ENCODE measurements at regions not wholly inside any gene's neighbourhood (a gene's known extent, or its start where the extent isn't known, plus 50 kb on each side); places are given as distances from the start of the nearest gene placed in this dataset.

DNA sequence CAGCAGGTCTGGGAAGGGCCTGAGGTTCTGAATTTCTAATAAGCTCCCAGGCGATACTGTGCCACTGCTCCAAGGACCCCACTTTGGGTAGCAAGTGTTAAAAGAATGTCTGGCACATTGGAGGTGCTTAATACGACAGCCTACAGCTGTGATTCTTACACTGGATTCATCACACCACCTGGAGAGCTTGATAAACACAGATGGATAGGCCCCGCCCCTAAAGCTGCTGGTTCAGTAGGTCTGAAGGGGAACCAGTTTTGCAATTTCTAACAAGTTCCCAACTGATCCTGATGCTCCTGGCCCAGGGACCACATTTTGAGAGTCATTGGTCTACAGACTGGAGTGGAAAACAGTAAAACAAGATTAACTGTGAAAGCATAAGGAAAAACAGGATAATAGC lies 124.8 kb upstream of the ST8SIA2 start:
- WGBS (ENCODE audit: insufficient coverage, low lambda C conversion rate), result 33% methylated on average over 1 of the region's 3 CpGs
- no peaks in the 10 kb centered on the region for H3K9me3 ChIP-seq (ENCODE audit: control insufficient read depth, low read depth, low read length)

DNA sequence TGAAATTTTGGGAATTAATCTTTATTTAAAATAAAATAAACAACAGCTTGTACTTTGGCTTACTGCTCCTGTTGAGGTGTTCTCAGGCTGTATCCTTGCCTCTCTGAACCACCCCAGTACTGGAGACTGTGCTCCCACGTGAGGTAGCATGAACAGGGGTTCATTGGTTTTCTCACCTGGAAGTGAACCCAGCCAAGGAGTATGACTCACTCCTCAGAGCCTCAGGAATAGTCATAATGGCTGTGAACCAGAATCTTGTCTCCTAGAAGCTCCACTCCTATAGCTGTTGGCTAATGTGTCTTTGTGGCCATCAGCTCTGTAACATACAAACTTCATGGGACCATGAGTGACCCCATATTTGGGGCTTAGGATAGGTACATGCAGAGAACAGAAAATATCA lies 122.5 kb upstream of the ST8SIA2 start:
- DNase-seq, result no peak
- Histone ChIP-seq H3K36me3 (ENCODE audit: control insufficient read depth, insufficient read depth, low read length) (no peaks in the 10 kb centered on the region), H3K9me3 (ENCODE audit: control insufficient read depth, low read depth, low read length) (no peaks in the 10 kb centered on the region), H3K4me1 (ENCODE audit: control insufficient read depth, insufficient read depth, low read length) (no peaks in the 10 kb centered on the region), H3K4me3 (ENCODE audit: low read length) (no peak overlapping the region), H3K27me3 (ENCODE audit: control insufficient read depth, insufficient read depth, low read length) (peaks cover 5% of the 10 kb centered on the region), H3K27ac (ENCODE audit: low read length) (no peak overlapping the region)
- no CpG with 5 or more reads among the region's 1 CpG for WGBS (ENCODE audit: insufficient coverage, low lambda C conversion rate)

More for the DNA sequence above, 124.8 kb upstream of the ST8SIA2 start:
- Histone ChIP-seq H3K4me1 (ENCODE audit: control insufficient read depth, insufficient read depth, low read length) (no peaks in the 10 kb centered on the region), H3K4me3 (ENCODE audit: low read length) (no peak overlapping the region), H3K27ac (ENCODE audit: low read length) (no peak overlapping the region), H3K36me3 (ENCODE audit: control insufficient read depth, insufficient read depth, low read length) (no peaks in the 10 kb centered on the region), H3K27me3 (ENCODE audit: control insufficient read depth, insufficient read depth, low read length) (peaks cover 7% of the 10 kb centered on the region)
- DNase-seq, result no peak

DNA sequence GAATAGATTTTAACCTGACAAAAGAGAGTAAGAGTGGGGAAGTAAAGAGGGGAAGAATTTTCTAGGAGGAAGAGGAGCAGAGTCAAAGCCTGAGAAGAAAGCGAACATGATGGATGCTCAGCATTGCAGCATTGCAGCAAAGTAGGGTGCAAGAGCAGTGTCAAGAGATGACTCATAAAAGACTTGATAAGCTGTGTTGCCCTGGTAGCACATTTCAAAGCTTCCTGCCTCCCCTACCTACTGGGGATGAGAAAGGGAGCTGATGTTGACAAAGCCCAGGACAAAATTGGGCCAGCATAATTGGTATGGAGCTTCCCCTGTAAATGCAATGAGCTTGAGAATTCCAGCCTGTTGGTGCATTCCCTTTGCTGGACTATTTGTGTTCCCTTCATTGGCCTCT lies 121.6 kb upstream of the ST8SIA2 start:
- no peak for DNase-seq
- H3K4me3 ChIP-seq (ENCODE audit: low read length), result no peak overlapping the region
- peaks cover 3% of the 10 kb centered on the region for H3K27me3 ChIP-seq (ENCODE audit: control insufficient read depth, insufficient read depth, low read length)
- no peaks in the 10 kb centered on the region for H3K36me3 ChIP-seq (ENCODE audit: control insufficient read depth, insufficient read depth, low read length)
- H3K27ac ChIP-seq (ENCODE audit: low read length), result no peak overlapping the region
- H3K9me3 ChIP-seq (ENCODE audit: control insufficient read depth, low read depth, low read length), result no peaks in the 10 kb centered on the region
- WGBS (ENCODE audit: insufficient coverage, low lambda C conversion rate), result 100% methylated on average over 1 of the region's 1 CpG
- no peaks in the 10 kb centered on the region for H3K4me1 ChIP-seq (ENCODE audit: control insufficient read depth, insufficient read depth, low read length)

DNA sequence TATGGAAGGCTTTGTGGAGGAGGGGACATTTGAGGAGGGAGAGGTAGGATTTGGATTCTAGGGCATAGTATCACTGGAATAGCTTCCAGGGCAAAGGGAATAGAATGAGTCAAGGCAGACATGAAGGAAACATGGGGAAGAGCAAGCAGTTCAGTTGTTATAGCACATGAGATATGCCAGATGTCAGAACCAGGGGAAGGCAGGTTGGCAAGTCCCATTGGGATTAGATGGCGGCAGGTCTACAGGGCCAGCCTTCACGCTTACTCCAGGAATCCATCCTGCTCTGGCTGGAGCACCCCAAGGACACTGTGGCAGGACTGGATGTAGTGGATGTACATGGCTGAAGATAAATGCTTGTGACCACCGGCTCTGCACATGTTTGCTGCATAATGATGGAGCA lies 120.4 kb upstream of the ST8SIA2 start:
- H3K9me3 ChIP-seq (ENCODE audit: control insufficient read depth, low read depth, low read length), result no peaks in the 10 kb centered on the region
- H3K27me3 ChIP-seq (ENCODE audit: control insufficient read depth, insufficient read depth, low read length), result peaks cover 3% of the 10 kb centered on the region
- H3K4me3 ChIP-seq (ENCODE audit: low read length), result no peak overlapping the region
- no peaks in the 10 kb centered on the region for H3K36me3 ChIP-seq (ENCODE audit: control insufficient read depth, insufficient read depth, low read length)
- DNase-seq, result no peak
- H3K27ac ChIP-seq (ENCODE audit: low read length), result no peak overlapping the region
- WGBS (ENCODE audit: insufficient coverage, low lambda C conversion rate), result no CpG with 5 or more reads among the region's 3 CpGs
- no peaks in the 10 kb centered on the region for H3K4me1 ChIP-seq (ENCODE audit: control insufficient read depth, insufficient read depth, low read length)

DNA sequence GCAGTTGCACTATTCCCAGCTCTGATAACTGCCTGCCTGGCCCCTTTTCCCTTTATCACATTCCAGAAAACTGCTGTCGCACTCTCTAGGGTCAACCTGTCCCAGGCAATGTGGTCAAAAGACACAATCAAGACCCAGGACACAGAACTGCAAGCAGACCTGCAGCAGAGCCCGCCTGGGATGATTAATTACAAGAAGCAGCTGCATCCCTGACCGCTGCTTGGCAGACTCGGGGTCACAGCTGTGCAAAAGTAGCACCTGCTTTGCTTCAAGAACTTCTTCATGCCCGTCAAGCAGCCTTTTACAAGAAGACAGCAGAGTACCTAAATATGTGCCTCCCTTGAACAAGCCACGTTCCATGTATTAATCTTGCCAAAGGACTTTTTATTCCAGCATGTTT lies 120.0 kb upstream of the ST8SIA2 start:
- Histone ChIP-seq H3K27ac (ENCODE audit: low read length) (no peak overlapping the region), H3K9me3 (ENCODE audit: control insufficient read depth, low read depth, low read length) (no peaks in the 10 kb centered on the region), H3K4me3 (ENCODE audit: low read length) (no peak overlapping the region), H3K36me3 (ENCODE audit: control insufficient read depth, insufficient read depth, low read length) (no peaks in the 10 kb centered on the region), H3K4me1 (ENCODE audit: control insufficient read depth, insufficient read depth, low read length) (no peaks in the 10 kb centered on the region), H3K27me3 (ENCODE audit: control insufficient read depth, insufficient read depth, low read length) (peaks cover 3% of the 10 kb centered on the region)
- no peak for DNase-seq
- 86% methylated on average over 1 of the region's 6 CpGs for WGBS (ENCODE audit: insufficient coverage, low lambda C conversion rate)

DNA sequence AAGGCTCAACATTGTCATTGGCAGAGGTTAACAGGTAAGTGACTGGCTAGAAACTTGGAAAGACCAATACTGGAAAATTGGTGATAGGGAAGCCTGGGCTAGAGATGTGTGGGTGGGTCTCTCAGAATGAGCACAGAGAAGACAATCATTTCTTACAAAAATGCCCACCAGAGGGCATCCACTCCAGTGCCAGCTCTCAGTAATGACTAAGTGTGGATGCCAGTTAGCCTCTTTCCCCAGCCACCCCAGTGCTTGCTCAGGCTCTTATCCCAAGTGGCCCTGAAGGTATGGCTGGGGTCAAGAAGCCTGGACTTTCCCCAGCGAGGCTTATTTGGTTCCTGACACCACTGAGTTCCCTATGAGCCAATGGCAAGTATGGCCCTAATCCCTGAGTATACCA lies 115.9 kb upstream of the ST8SIA2 start:
- no CpG with 5 or more reads among the region's 1 CpG for WGBS (ENCODE audit: insufficient coverage, low lambda C conversion rate)
- Histone ChIP-seq H3K9me3 (ENCODE audit: control insufficient read depth, low read depth, low read length) (no peaks in the 10 kb centered on the region), H3K4me3 (ENCODE audit: low read length) (no peak overlapping the region), H3K4me1 (ENCODE audit: control insufficient read depth, insufficient read depth, low read length) (no peaks in the 10 kb centered on the region), H3K36me3 (ENCODE audit: control insufficient read depth, insufficient read depth, low read length) (no peaks in the 10 kb centered on the region), H3K27me3 (ENCODE audit: control insufficient read depth, insufficient read depth, low read length) (peaks cover 3% of the 10 kb centered on the region), H3K27ac (ENCODE audit: low read length) (no peak overlapping the region)
- no peak for DNase-seq

DNA sequence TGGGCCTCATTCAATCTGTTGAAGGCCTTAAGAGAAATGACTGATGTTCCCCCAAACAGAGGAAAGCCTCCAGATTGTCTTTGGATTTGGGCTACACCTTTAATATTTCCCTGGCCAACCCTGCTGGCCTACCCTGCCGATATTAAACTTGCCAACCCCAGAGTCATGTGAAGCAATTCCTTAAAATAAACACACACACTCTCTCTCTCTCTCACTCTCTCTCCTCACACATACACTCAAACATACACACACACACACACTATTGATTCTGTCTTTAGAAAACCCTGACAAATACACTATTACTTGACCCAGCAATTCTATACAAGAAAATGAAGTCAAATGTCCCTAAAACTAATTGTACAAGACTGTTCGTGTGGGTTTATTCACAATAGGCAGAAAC lies 109.9 kb upstream of the ST8SIA2 start:
- H3K4me3 ChIP-seq (ENCODE audit: low read length), result no peak overlapping the region
- WGBS (ENCODE audit: insufficient coverage, low lambda C conversion rate), result 20% methylated on average over 1 of the region's 2 CpGs
- DNase-seq, result no peak

DNA sequence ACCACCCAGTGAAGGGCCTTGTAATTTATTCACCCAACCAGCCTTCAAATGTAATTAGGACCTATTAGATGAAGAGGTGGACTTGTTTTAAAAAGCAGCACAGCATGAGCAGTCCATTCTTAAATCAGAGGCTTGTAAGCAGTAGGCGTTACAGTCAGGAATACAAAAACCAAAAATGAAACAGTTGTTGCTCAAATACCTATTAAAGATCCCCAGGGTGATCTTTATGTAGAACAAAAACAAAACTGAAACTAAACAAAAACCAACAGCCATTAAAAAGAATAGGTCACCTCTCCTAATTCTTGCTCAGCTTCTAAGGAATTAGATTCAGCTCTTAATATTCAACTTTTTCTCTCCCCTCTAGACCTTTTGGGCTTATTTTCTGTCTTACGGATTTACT lies 104.9 kb upstream of the ST8SIA2 start:
- WGBS (ENCODE audit: insufficient coverage, low lambda C conversion rate), result 100% methylated on average over 1 of the region's 2 CpGs
- DNase-seq, result no peak
- H3K4me1 ChIP-seq (ENCODE audit: control insufficient read depth, insufficient read depth, low read length), result no peaks in the 10 kb centered on the region
- H3K9me3 ChIP-seq (ENCODE audit: control insufficient read depth, low read depth, low read length), result no peaks in the 10 kb centered on the region
- peaks cover 3% of the 10 kb centered on the region for H3K27me3 ChIP-seq (ENCODE audit: control insufficient read depth, insufficient read depth, low read length)
- no peak overlapping the region for H3K27ac ChIP-seq (ENCODE audit: low read length)
- H3K36me3 ChIP-seq (ENCODE audit: control insufficient read depth, insufficient read depth, low read length), result no peaks in the 10 kb centered on the region
- H3K4me3 ChIP-seq (ENCODE audit: low read length), result no peak overlapping the region

More for the DNA sequence above, 109.9 kb upstream of the ST8SIA2 start:
- Histone ChIP-seq H3K36me3 (ENCODE audit: control insufficient read depth, insufficient read depth, low read length) (no peaks in the 10 kb centered on the region), H3K9me3 (ENCODE audit: control insufficient read depth, low read depth, low read length) (no peaks in the 10 kb centered on the region), H3K27ac (ENCODE audit: low read length) (no peak overlapping the region), H3K27me3 (ENCODE audit: control insufficient read depth, insufficient read depth, low read length) (no peaks in the 10 kb centered on the region), H3K4me1 (ENCODE audit: control insufficient read depth, insufficient read depth, low read length) (no peaks in the 10 kb centered on the region)

DNA sequence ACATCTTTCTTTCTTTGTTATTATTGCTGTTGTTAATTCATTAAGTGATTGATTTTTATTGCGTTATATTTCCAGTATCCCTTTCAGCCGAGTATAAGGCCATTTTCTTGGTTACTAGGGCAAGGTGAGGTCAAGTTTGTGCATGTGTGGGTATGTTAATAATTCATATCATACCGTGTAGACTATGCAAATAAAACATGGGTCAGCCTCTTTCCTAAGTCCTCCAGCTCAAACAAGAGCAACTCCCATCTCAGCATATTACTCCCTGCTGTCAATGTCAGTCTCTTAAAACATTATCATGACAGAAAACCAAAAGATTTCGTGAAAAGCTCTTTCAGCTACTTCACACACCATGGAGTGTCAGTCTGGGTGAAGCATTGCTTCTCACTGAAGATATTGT lies 103.9 kb upstream of the ST8SIA2 start:
- Histone ChIP-seq H3K4me1 (ENCODE audit: control insufficient read depth, insufficient read depth, low read length) (no peaks in the 10 kb centered on the region), H3K4me3 (ENCODE audit: low read length) (no peak overlapping the region), H3K27me3 (ENCODE audit: control insufficient read depth, insufficient read depth, low read length) (peaks cover 3% of the 10 kb centered on the region), H3K36me3 (ENCODE audit: control insufficient read depth, insufficient read depth, low read length) (no peaks in the 10 kb centered on the region), H3K27ac (ENCODE audit: low read length) (no peak overlapping the region), H3K9me3 (ENCODE audit: control insufficient read depth, low read depth, low read length) (no peaks in the 10 kb centered on the region)
- no CpG with 5 or more reads among the region's 4 CpGs for WGBS (ENCODE audit: insufficient coverage, low lambda C conversion rate)
- DNase-seq, result no peak

DNA sequence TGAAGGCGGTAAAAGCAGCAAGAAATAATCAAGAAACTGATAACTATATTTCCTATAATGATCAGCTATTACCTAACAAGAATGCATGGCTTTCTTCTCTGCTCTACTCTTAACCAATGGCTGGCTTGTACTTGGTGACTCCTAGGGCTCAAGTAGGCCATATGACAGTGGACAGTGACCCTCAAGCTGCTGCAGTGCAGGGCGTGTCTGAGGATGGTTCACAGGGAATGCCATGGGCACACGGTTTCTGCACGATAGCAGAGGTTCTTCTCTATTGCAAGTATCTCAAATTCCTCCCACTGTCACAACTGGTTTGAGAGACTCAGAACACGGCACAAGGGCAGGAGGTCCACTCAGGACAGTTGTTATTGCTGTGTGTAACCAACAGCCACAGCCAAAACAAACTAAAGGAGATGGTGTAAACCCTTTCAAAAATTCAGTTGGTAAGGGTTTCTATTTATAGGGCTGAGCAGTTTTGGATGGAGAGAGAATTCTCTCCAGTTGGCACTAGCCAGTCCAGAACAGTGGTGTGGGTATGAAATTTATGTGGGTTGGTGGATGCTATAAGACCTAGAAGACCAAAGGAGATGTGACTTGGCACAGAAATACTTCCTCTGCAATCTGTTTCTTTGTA lies 103.2 kb upstream of the ST8SIA2 start:
- 100% methylated on average over 1 of the region's 5 CpGs for WGBS (ENCODE audit: insufficient coverage, low lambda C conversion rate)
- H3K4me3 ChIP-seq (ENCODE audit: low read length), result no peak overlapping the region
- no peaks in the 10 kb centered on the region for H3K9me3 ChIP-seq (ENCODE audit: control insufficient read depth, low read depth, low read length)
- H3K27ac ChIP-seq (ENCODE audit: low read length), result no peak overlapping the region
- H3K36me3 ChIP-seq (ENCODE audit: control insufficient read depth, insufficient read depth, low read length), result no peaks in the 10 kb centered on the region
- no peak for DNase-seq
- H3K27me3 ChIP-seq (ENCODE audit: control insufficient read depth, insufficient read depth, low read length), result peaks cover 3% of the 10 kb centered on the region
- H3K4me1 ChIP-seq (ENCODE audit: control insufficient read depth, insufficient read depth, low read length), result no peaks in the 10 kb centered on the region

DNA sequence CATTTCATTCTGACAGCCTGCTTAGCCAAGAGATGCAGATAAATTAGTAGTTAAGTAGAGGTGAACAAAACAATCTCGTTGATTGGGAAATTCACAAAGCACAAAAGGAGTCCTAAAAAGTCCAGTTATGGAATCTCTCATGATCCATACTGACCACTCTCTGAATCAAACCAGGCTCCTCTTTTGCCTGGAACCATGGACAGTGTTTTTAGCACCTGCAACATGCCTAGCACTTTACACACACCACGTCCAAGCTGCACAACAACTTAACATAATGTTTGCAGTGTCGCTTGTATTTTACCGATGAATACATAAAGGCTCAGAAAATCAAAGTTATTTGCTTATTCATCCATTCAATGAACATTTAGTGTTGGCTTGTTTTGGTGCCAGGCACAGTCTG lies 101.8 kb upstream of the ST8SIA2 start:
- 100% methylated on average over 3 of the region's 4 CpGs for WGBS (ENCODE audit: insufficient coverage, low lambda C conversion rate)
- Histone ChIP-seq H3K27ac (ENCODE audit: low read length) (no peak overlapping the region), H3K4me1 (ENCODE audit: control insufficient read depth, insufficient read depth, low read length) (no peaks in the 10 kb centered on the region), H3K9me3 (ENCODE audit: control insufficient read depth, low read depth, low read length) (no peaks in the 10 kb centered on the region), H3K36me3 (ENCODE audit: control insufficient read depth, insufficient read depth, low read length) (no peaks in the 10 kb centered on the region), H3K4me3 (ENCODE audit: low read length) (no peak overlapping the region), H3K27me3 (ENCODE audit: control insufficient read depth, insufficient read depth, low read length) (peaks cover 3% of the 10 kb centered on the region)
- DNase-seq, result no peak

All from large intestine (tissue), 3 donors.